PC-3 (cell line): ENCODE measurements at regions not wholly inside any gene's neighbourhood (a gene's known extent, or its start where the extent isn't known, plus 50 kb on each side); places are given as distances from the start of the nearest gene placed in this dataset.

Source experiments
- ATAC-seq: fragments of 200-7000 bp; cut with Tn5 transposase; 2 replicates; pipeline ENCODE4 v1.9.1; 2020; ENCODE audit warnings: mild to moderate bottlenecking, moderate library complexity
- BruUV-seq: library from RNA; stranded (reverse); fragments of 400-500 nt; replicated peaks from 2 replicates; lab custom pipeline; 2021; lab: Mats Ljungman, UMichigan
- CTCF ChIA-PET: fragments of 300-600 bp; sonication (Branson Sonifier 250); formaldehyde crosslinking; loops from one replicate; lab custom pipeline; 2022; ENCODE audit warnings: antibody characterized with exemption; lab: Charles Lee
- POLR2A ChIA-PET: fragments of 300-600 bp; sonication (Branson Sonifier 250); formaldehyde crosslinking; loops from one replicate; lab custom pipeline; 2022; ENCODE audit warnings: antibody characterized with exemption; ENCODE audit not compliant: unreplicated experiment; lab: Charles Lee
- DNase-seq: peaks from one replicate; pipeline ENCODE4 v3.0.0-alpha.2; 2015
- H2AFZ ChIP-seq: fragments of 300-600 bp; sonication (generic); 2 replicates; pipeline ENCODE4 v1.6.0; 2016; ENCODE audit warnings: antibody characterized with exemption, low read length
- H3F3A ChIP-seq: fragments of 300-600 bp; sonication (generic); one replicate; pipeline ENCODE4 v1.6.0; 2017; ENCODE audit warnings: antibody characterized with exemption, low read length, control low read depth, mild to moderate bottlenecking; ENCODE audit not compliant: unreplicated experiment
- H3K27ac ChIP-seq: fragments of 300-600 bp; sonication (generic); 2 replicates; pipeline ENCODE4 v1.5.1; 2016; ENCODE audit warnings: mild to moderate bottlenecking, low read length
- H3K27me3 ChIP-seq: fragments of 300-600 bp; sonication (generic); 2 replicates; pipeline ENCODE4 v1.6.1; 2016; ENCODE audit warnings: low read length, mixed read lengths
- H3K36me3 ChIP-seq: fragments of 300-600 bp; sonication (generic); 2 replicates; pipeline ENCODE4 v1.6.1; 2016; ENCODE audit warnings: low read depth, mixed run types, low read length, mixed read lengths
- H3K4me1 ChIP-seq: fragments of 300-600 bp; sonication (generic); 2 replicates; pipeline ENCODE4 v1.5.1; 2016; ENCODE audit warnings: low read length; ENCODE audit not compliant: insufficient read depth
- H3K4me2 ChIP-seq: fragments of 300-600 bp; sonication (generic); 2 replicates; pipeline ENCODE4 v1.6.0; 2016; ENCODE audit warnings: low read length
- H3K4me3 ChIP-seq: fragments of 300-600 bp; sonication (generic); 2 replicates; pipeline ENCODE4 v1.5.1; 2016; ENCODE audit warnings: mild to moderate bottlenecking, low read length, mixed read lengths
- H3K79me2 ChIP-seq: fragments of 300-600 bp; sonication (generic); 2 replicates; pipeline ENCODE4 v1.6.1; 2017; ENCODE audit warnings: low read length, mixed read lengths
- H3K9ac ChIP-seq: fragments of 300-600 bp; sonication (generic); 2 replicates; pipeline ENCODE4 v1.6.0; 2016; ENCODE audit warnings: mild to moderate bottlenecking, low read length
- H3K9me2 ChIP-seq: fragments of 300-600 bp; sonication (generic); replicated peaks from 2 replicates; pipeline ENCODE4 v1.6.1; 2016; ENCODE audit warnings: mixed run types, low read length, mixed read lengths
- H3K9me3 ChIP-seq: fragments of 300-600 bp; sonication (generic); 2 replicates; pipeline ENCODE4 v1.6.1; 2016; ENCODE audit warnings: low read length, mixed read lengths
- H4K20me1 ChIP-seq: fragments of 300-600 bp; sonication (generic); 2 replicates; pipeline ENCODE4 v1.6.1; 2016; ENCODE audit warnings: low read length, mixed read lengths
- EZH2 ChIP-seq: fragments of 300-600 bp; sonication (generic); IDR thresholded peaks from one replicate; pipeline ENCODE4 v1.6.1; 2017; ENCODE audit warnings: antibody characterized with exemption, mild to moderate bottlenecking, low read length; ENCODE audit not compliant: unreplicated experiment
- EZH2phosphoT487 ChIP-seq: fragments of 300-600 bp; sonication (generic); IDR thresholded peaks from 2 replicates; pipeline ENCODE4 v1.6.1; 2018; ENCODE audit warnings: mild to moderate bottlenecking, antibody characterized with exemption, low read length, borderline replicate concordance
- intact Hi-C: fragments of 100-400 bp; cut with micrococcal nuclease; formaldehyde crosslinking; loops from 2 replicates; pipeline ENCODE4 v1.9.0; 2023
- TF ChIP-seq, protein P1 (sequence below): fragments of 300-600 bp; sonication (generic); conservative IDR thresholded peaks from 2 replicates; pipeline ENCODE4 v1.5.1; 2017; ENCODE audit warnings: antibody characterized with exemption, low read depth, mild to moderate bottlenecking, low read length

DNA sequence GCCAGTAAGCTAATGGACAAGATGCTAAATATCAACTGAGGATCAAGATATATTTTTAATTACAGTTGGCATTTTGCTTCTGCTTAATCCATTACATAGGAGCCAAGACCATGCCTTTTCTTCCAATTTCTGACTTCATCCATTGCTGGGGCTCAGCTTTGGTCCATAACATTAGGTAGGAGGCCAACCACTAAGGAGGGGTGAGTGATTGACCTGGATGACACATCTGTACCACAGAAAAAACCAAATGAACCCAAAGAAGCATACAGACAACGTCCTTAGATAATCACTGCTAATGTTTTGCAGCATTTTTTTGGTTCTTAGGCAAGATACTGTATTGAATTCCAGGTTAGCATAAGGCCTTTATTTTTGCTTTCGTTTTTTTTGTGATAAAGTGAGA lies 353.2 kb upstream of the KCNH8 start:
- Histone ChIP-seq H3K4me2 (no peak overlapping the region), H3K79me2 (no peaks in the 10 kb centered on the region), H3K4me1 (no peaks in the 10 kb centered on the region), H2AFZ (no peak overlapping the region), H3K9me3 (no peaks in the 10 kb centered on the region), H3K27me3 (no peaks in the 10 kb centered on the region), H3K36me3 (no peaks in the 10 kb centered on the region), H3K9ac (no peak overlapping the region), H3K9me2 (no peaks in the 10 kb centered on the region), H4K20me1 (no peaks in the 10 kb centered on the region), H3F3A (no peaks in the 10 kb centered on the region), H3K27ac (no peak overlapping the region), H3K4me3 (no peak overlapping the region)
- CTCF ChIA-PET, result no interaction called here
- DNase-seq, result no peak
- no TSS peak for BruUV-seq
- no peak for ATAC-seq
- intact Hi-C loops, result no loop called here
- TF ChIP-seq, protein P1, sequence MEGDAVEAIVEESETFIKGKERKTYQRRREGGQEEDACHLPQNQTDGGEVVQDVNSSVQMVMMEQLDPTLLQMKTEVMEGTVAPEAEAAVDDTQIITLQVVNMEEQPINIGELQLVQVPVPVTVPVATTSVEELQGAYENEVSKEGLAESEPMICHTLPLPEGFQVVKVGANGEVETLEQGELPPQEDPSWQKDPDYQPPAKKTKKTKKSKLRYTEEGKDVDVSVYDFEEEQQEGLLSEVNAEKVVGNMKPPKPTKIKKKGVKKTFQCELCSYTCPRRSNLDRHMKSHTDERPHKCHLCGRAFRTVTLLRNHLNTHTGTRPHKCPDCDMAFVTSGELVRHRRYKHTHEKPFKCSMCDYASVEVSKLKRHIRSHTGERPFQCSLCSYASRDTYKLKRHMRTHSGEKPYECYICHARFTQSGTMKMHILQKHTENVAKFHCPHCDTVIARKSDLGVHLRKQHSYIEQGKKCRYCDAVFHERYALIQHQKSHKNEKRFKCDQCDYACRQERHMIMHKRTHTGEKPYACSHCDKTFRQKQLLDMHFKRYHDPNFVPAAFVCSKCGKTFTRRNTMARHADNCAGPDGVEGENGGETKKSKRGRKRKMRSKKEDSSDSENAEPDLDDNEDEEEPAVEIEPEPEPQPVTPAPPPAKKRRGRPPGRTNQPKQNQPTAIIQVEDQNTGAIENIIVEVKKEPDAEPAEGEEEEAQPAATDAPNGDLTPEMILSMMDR, result no peak
- TF ChIP-seq EZH2, result no peak
- no peak for TF ChIP-seq EZH2phosphoT487
- POLR2A ChIA-PET, result no interaction called here

DNA sequence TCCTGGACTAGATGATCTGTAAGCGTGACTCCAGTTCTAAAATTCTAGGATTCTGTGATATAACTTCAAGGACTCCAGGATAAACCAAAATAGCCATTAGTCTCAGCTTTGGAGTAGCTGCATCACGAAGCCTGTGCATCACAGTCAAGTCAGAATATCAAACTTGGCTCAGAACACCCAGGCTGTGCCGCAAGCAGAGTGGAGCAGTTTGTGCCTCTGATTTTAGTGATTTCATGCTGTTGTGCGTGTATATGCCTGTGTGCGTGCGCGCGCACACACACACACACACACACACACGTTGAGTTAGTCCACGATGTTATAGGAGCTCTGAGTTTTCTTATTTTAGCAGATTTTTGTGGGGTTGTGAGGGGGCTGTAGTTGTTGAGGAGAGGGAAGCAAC lies 356.6 kb upstream of the KCNH8 start:
- no peaks in the 10 kb centered on the region for H3K4me1 ChIP-seq
- H3K79me2 ChIP-seq, result no peaks in the 10 kb centered on the region
- intact Hi-C loops, result no loop called here
- H3K9ac ChIP-seq, result no peak overlapping the region
- ChIA-PET POLR2A (no interaction called here), CTCF (no interaction called here)
- no peak overlapping the region for H3K27ac ChIP-seq
- no peak overlapping the region for H3K4me3 ChIP-seq
- H4K20me1 ChIP-seq, result no peaks in the 10 kb centered on the region
- H3K36me3 ChIP-seq, result no peaks in the 10 kb centered on the region
- H3K4me2 ChIP-seq, result no peak overlapping the region
- H3F3A ChIP-seq, result no peaks in the 10 kb centered on the region
- H3K27me3 ChIP-seq, result no peaks in the 10 kb centered on the region
- BruUV-seq, result no TSS peak
- H3K9me2 ChIP-seq, result no peaks in the 10 kb centered on the region
- DNase-seq, result no peak
- no peak overlapping the region for H2AFZ ChIP-seq
- no peak for TF ChIP-seq EZH2phosphoT487
- TF ChIP-seq, protein P1, result no peak
- TF ChIP-seq EZH2, result no peak
- H3K9me3 ChIP-seq, result no peaks in the 10 kb centered on the region
- no peak for ATAC-seq

DNA sequence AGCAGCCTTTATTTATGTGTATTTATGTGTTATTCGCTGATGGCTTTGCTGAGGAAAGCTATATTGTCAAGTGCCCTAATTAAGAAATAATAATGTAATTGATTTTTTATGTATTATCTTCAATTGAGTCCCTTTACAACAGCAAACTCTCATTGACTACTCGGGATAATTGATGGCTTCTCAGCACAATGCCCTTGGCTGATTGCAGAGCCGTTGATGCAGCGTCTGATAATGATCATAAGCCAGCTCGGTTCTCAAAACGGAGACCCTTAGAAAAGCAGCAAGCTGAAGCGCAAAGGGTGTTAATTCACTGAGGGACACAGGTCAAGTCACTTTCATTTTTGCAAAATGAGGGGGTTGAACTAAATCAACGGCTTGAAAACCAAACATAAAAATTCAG lies 357.1 kb upstream of the KCNH8 start:
- no peak for TF ChIP-seq EZH2phosphoT487
- no peak for TF ChIP-seq EZH2
- TF ChIP-seq, protein P1, result no peak
- H3K79me2 ChIP-seq, result no peaks in the 10 kb centered on the region
- H3K4me3 ChIP-seq, result no peak overlapping the region
- no peak overlapping the region for H3K9ac ChIP-seq
- no peak overlapping the region for H3K4me2 ChIP-seq
- DNase-seq (no peak), ATAC-seq (no peak)
- ChIA-PET CTCF (no interaction called here), POLR2A (no interaction called here)
- H2AFZ ChIP-seq, result no peak overlapping the region
- no peaks in the 10 kb centered on the region for H3K9me3 ChIP-seq
- H3F3A ChIP-seq, result no peaks in the 10 kb centered on the region
- H3K4me1 ChIP-seq, result no peaks in the 10 kb centered on the region
- H3K9me2 ChIP-seq, result no peaks in the 10 kb centered on the region
- BruUV-seq, result no TSS peak
- no peaks in the 10 kb centered on the region for H4K20me1 ChIP-seq
- intact Hi-C loops, result no loop called here
- no peaks in the 10 kb centered on the region for H3K27me3 ChIP-seq
- H3K36me3 ChIP-seq, result no peaks in the 10 kb centered on the region
- H3K27ac ChIP-seq, result no peak overlapping the region
